Loucy (cell line): ENCODE measurements at regions not wholly inside any gene's neighbourhood (a gene's known extent, or its start where the extent isn't known, plus 50 kb on each side); places are given as distances from the start of the nearest gene placed in this dataset.

Source experiments
- EZH2phosphoT487 ChIP-seq: fragments of 200-600 bp; IDR thresholded peaks from 2 replicates; pipeline ENCODE4 v1.6.1; 2018; ENCODE audit warnings: antibody characterized with exemption, mild to moderate bottlenecking, moderate library complexity, borderline replicate concordance
- TF ChIP-seq, protein P1 (sequence below): fragments of 200-600 bp; sonication (generic); conservative IDR thresholded peaks from 2 replicates; pipeline ENCODE4 v1.5.1; 2014; ENCODE audit warnings: mild to moderate bottlenecking, antibody characterized with exemption, low read length

DNA sequence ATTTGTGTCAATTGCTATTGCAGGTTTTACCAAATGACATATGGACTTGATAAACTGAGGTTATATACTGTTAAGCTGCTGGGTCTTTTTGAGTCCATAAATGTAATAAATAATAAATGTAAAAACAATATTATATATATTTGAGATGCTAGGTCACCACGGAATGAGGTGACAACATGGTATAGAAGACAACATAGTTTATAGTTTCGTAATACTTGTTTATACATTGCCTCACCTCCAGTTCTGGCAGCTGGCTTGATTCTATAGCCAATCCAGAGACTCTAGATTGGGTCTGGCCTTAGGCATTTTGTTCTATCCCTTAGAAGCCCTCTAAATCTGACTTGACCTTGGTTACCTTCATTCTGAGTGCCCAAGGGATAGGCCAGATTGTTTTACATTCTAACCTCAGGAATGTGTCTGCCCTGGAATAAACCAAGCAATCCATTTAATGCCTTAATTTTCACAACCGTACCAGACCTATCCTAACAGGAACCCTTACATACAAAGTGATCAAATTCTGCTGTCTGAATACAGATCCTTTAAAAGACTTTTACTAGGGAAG lies 61.5 kb upstream of the STXBP5 start:
- TF ChIP-seq, protein P1, sequence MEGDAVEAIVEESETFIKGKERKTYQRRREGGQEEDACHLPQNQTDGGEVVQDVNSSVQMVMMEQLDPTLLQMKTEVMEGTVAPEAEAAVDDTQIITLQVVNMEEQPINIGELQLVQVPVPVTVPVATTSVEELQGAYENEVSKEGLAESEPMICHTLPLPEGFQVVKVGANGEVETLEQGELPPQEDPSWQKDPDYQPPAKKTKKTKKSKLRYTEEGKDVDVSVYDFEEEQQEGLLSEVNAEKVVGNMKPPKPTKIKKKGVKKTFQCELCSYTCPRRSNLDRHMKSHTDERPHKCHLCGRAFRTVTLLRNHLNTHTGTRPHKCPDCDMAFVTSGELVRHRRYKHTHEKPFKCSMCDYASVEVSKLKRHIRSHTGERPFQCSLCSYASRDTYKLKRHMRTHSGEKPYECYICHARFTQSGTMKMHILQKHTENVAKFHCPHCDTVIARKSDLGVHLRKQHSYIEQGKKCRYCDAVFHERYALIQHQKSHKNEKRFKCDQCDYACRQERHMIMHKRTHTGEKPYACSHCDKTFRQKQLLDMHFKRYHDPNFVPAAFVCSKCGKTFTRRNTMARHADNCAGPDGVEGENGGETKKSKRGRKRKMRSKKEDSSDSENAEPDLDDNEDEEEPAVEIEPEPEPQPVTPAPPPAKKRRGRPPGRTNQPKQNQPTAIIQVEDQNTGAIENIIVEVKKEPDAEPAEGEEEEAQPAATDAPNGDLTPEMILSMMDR, result no peak
- no peak for TF ChIP-seq EZH2phosphoT487
